ENCODE measurements at regions not wholly inside any gene's neighbourhood (a gene's known extent, or its start where the extent isn't known, plus 50 kb on each side); places are given as distances from the start of the nearest gene placed in this dataset.

- TF ChIP-seq POLR2A (IDR thresholded peaks at IDR 0.05; ENCODE audit: extremely low read depth, insufficient read length) (no peak), CTCF (IDR thresholded peaks at IDR 0.05; ENCODE audit: low read depth, low read length) (no peak), MAX (IDR thresholded peaks at IDR 0.05; ENCODE audit: low read depth, low read length) (no peak), MYC (IDR thresholded peaks at IDR 0.05; ENCODE audit: low read depth, low read length) (no peak)
- H3K4me3 ChIP-seq (ENCODE audit: low read depth, low read length), result no peak overlapping the region
- no peak for DNase-seq (ENCODE audit: low read depth)
Measured at GRCh38 chr5:52204310-52204709, 583.4 kb upstream of the ITGA1 start.

All from NB4 (cell line).